ENCODE measurements at regions not wholly inside any gene's neighbourhood (a gene's known extent, or its start where the extent isn't known, plus 50 kb on each side); places are given as distances from the start of the nearest gene placed in this dataset.

DNA sequence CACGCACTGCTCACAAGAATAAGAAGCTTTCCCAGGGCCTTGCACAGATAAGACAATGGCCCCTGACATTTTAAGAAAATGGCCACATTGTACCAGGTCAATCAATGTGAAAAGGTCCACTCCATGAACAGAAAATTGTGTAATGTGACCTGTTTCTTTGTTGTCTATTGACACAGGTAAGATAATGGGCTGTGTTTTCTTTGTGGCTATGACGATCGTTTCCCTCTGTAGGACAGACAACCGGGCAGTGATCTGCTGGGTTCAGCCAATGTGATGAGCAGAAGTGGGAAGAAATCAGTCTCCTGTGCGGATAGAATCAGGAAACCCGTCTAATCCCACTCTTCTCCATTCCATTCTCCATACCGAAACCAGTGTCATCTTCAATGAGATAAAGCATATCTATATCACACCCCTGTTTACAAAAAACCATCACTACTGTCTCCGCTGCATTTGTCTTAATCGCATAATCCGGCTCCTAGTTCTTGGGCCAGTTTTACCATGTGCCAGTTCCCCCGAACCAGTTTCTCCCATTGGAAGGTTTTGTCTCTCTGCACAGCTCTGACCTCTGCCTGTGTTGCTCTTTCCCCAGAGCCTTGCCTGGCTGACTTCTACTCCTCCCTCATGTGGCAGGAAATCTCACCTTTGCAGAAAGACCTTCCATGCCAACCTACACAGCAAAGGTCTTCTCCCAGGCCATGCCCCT, 66.9 kb upstream of the ATF7IP2 start:
- Histone ChIP-seq H3K27ac (ENCODE audit: low read depth, low read length) (no peak overlapping the region), H3K4me2 (ENCODE audit: insufficient read depth in 1 of 2, low read depth in 2 of 2, low read length in 2 of 2) (no peak overlapping the region), H3K14ac (ENCODE audit: insufficient read length) (no peak overlapping the region), H2BK5ac (ENCODE audit: low read depth, low read length) (no peak overlapping the region), H3K9me3 (ENCODE audit: insufficient read depth in 2 of 2, low read depth in 1 of 2, low read length in 1 of 2) (no peaks in the 10 kb centered on the region), H3K23ac (ENCODE audit: insufficient read length) (no peak overlapping the region), H3K79me2 (ENCODE audit: control insufficient read depth in 1 of 2, insufficient read depth in 2 of 2, low read length in 2 of 2) (no peaks in the 10 kb centered on the region), H3K36me3 (ENCODE audit: control insufficient read depth in 2 of 4, insufficient read depth in 4 of 4, low read length in 3 of 4) (no peaks in the 10 kb centered on the region), H3K18ac (ENCODE audit: extremely low read depth, low read length) (no peak overlapping the region), H4K20me1 (replicated peaks in 1 of 2; ENCODE audit: control insufficient read depth in 1 of 2, insufficient read depth in 2 of 2, low read length in 2 of 2) (no peaks in the 10 kb centered on the region), H3K23me2 (ENCODE audit: low read depth, low read length) (no peaks in the 10 kb centered on the region), H2BK120ac (replicated peaks; ENCODE audit: low read depth, low read length) (no peak overlapping the region), H3K56ac (replicated peaks; ENCODE audit: insufficient read length, low read depth, low read length) (no peak overlapping the region), H4K8ac (ENCODE audit: extremely low read depth, insufficient read depth, low read length) (no peak overlapping the region), H4K5ac (ENCODE audit: insufficient read length, low read depth, low read length) (no peak overlapping the region), H2BK12ac (ENCODE audit: low read depth, low read length) (no peak overlapping the region), H4K91ac (replicated peaks; ENCODE audit: insufficient read length, low read length) (no peak overlapping the region), H2AK5ac (ENCODE audit: low read depth, low read length) (no peak overlapping the region), H3K4me1 (replicated peaks in 1 of 4; ENCODE audit: control insufficient read depth in 3 of 4, insufficient read depth in 4 of 4, low read length in 3 of 4) (no peaks in the 10 kb centered on the region), H2BK20ac (ENCODE audit: low read length) (no peak overlapping the region), H3K9ac (replicated peaks in 1 of 4; ENCODE audit: extremely low read depth in 1 of 4, low read depth in 3 of 4, low read length in 3 of 4) (no peak overlapping the region), H3K4ac (replicated peaks; ENCODE audit: insufficient read length, low read depth, low read length) (no peak overlapping the region), H2AFZ (ENCODE audit: low read length) (no peak overlapping the region), H3K79me1 (ENCODE audit: low read depth, low read length) (no peaks in the 10 kb centered on the region), H3K4me3 (ENCODE audit: extremely low read depth in 1 of 4, insufficient read depth in 2 of 4, low read depth in 3 of 4, low read length in 4 of 4) (no peak overlapping the region), H2BK15ac (ENCODE audit: low read length) (no peak overlapping the region), H3K27me3 (replicated peaks in 1 of 4; ENCODE audit: control insufficient read depth in 3 of 4, extremely low read depth in 1 of 4, insufficient read depth in 3 of 4, low read length in 3 of 4) (no peaks in the 10 kb centered on the region)
- no peak for TF ChIP-seq CBX5 (IDR thresholded peaks at IDR 0.05; ENCODE audit: low read depth, low read length)
- ChIA-PET POLR2A (ENCODE audit: partially characterized antibody) (no interaction called here), CTCF (ENCODE audit: partially characterized antibody) (interaction anchor here (1.2 kb wide), 1 partner anchor 191 kb away, joined by 6 read pairs; no protein-coding TSS in a partner anchor)
- DNase-seq (ENCODE audit: low read depth in 1 of 2, low spot score in 2 of 2) (no peak), FAIRE-seq (no peak)
- WGBS, 2 experiments (ENCODE audit: extremely low coverage in 1 of 2, insufficient coverage in 1 of 2, insufficient read length in 1 of 2, insufficient replicate concordance in 2 of 2, low coverage in 1 of 2, low lambda C conversion rate in 2 of 2, missing lambda C conversion rate in 1 of 2), result 78% methylated on average over 11 of the region's 11 CpGs; no CpG with 5 or more reads in 1 of the 2 experiments

All from H1 (cell line).